Trophoblast cell (in vitro differentiated cells and primary cell): ENCODE measurements at regions not wholly inside any gene's neighbourhood (a gene's known extent, or its start where the extent isn't known, plus 50 kb on each side); places are given as distances from the start of the nearest gene placed in this dataset.
"Not testable (repeated sequence)": the region's sequence is repeated elsewhere in the genome, so short reads cannot be mapped to it uniquely, and the experiment has no call there.

Experiments used
- DNase-seq, 2 donors: peaks; one replicate each; pipeline ENCODE4 v3.0.0-alpha.2; 2016
- H2AFZ ChIP-seq: 2 replicates; pipeline ENCODE4 v1.6.1; 2013; ENCODE audit warnings: low read length, moderate library complexity, mild to moderate bottlenecking; ENCODE audit not compliant: insufficient read depth, poor library complexity
- H2AK5ac ChIP-seq: 2 replicates; pipeline ENCODE4 v1.6.1; 2013; ENCODE audit warnings: mild to moderate bottlenecking, low read length
- H2BK120ac ChIP-seq: 2 replicates; pipeline ENCODE4 v1.6.1; 2013; ENCODE audit warnings: low read length, mild to moderate bottlenecking, moderate library complexity; ENCODE audit not compliant: insufficient read depth, poor library complexity
- H2BK12ac ChIP-seq: 2 replicates; pipeline ENCODE4 v1.6.1; 2013; ENCODE audit warnings: mild to moderate bottlenecking, low read length, moderate library complexity
- H2BK5ac ChIP-seq: 2 replicates; pipeline ENCODE4 v1.6.1; 2013; ENCODE audit warnings: low read length, low read depth, moderate library complexity, mild to moderate bottlenecking; ENCODE audit not compliant: poor library complexity
- H3K14ac ChIP-seq: 2 replicates; pipeline ENCODE4 v1.6.1; 2013; ENCODE audit warnings: mild to moderate bottlenecking, low read length
- H3K18ac ChIP-seq: 2 replicates; pipeline ENCODE4 v1.6.1; 2013; ENCODE audit warnings: mild to moderate bottlenecking, low read length
- H3K23ac ChIP-seq: 2 replicates; pipeline ENCODE4 v1.6.1; 2013; ENCODE audit warnings: low read length
- H3K27ac ChIP-seq: 2 replicates; pipeline ENCODE4 v1.5.1; 2013; ENCODE audit warnings: low read depth, mild to moderate bottlenecking, inconsistent platforms, low read length, moderate library complexity
- H3K27me3 ChIP-seq: 2 replicates; pipeline ENCODE4 v1.6.1; 2013; ENCODE audit warnings: inconsistent platforms, mild to moderate bottlenecking, low read length, moderate library complexity; ENCODE audit not compliant: insufficient read depth
- H3K36me3 ChIP-seq, 2 experiments: 1 replicate in 1 of 2; 2 replicates in 1 of 2; pipeline ENCODE4 v1.6.1; 2013; ENCODE audit warnings: low read length in 2 of 2, mild to moderate bottlenecking in 2 of 2, moderate library complexity in 1 of 2; ENCODE audit not compliant: insufficient read depth in 2 of 2, control insufficient read depth in 1 of 2
- H3K4ac ChIP-seq: 2 replicates; pipeline ENCODE4 v1.6.1; 2013; ENCODE audit warnings: low read depth, mild to moderate bottlenecking, low read length, moderate library complexity
- H3K4me1 ChIP-seq, 2 experiments: 1 replicate in 1 of 2; 2 replicates in 1 of 2; pipeline ENCODE4 v1.6.1; 2013; ENCODE audit warnings: low read length in 2 of 2, mild to moderate bottlenecking in 2 of 2, moderate library complexity in 1 of 2; ENCODE audit not compliant: insufficient read depth in 2 of 2, control insufficient read depth in 1 of 2
- H3K4me2 ChIP-seq: 2 replicates; pipeline ENCODE4 v1.6.1; 2013; ENCODE audit warnings: inconsistent platforms, mild to moderate bottlenecking, low read length, moderate library complexity
- H3K4me3 ChIP-seq: 2 replicates; pipeline ENCODE4 v1.5.1; 2013; ENCODE audit warnings: mild to moderate bottlenecking, low read depth, low read length, inconsistent platforms
- H3K79me1 ChIP-seq: one replicate; pipeline ENCODE4 v1.6.1; 2013; ENCODE audit warnings: low read length
- H3K79me2 ChIP-seq: 2 replicates; pipeline ENCODE4 v1.6.1; 2013; ENCODE audit warnings: low read length, mild to moderate bottlenecking; ENCODE audit not compliant: control insufficient read depth, insufficient read depth, poor library complexity
- H3K9ac ChIP-seq: 2 replicates; pipeline ENCODE4 v1.6.1; 2013; ENCODE audit warnings: mild to moderate bottlenecking, low read length
- H3K9me3 ChIP-seq: 2 replicates; pipeline ENCODE4 v1.6.1; 2013; ENCODE audit warnings: low read depth, mild to moderate bottlenecking, control low read depth, inconsistent platforms, low read length; ENCODE audit not compliant: insufficient read depth
- H4K12ac ChIP-seq: 2 replicates; pipeline ENCODE4 v1.6.1; 2013; ENCODE audit warnings: low read depth, mild to moderate bottlenecking, low read length, moderate library complexity
- H4K8ac ChIP-seq: 2 replicates; pipeline ENCODE4 v1.6.1; 2013; ENCODE audit warnings: low read depth, mild to moderate bottlenecking, low read length, moderate library complexity
- H4K91ac ChIP-seq: one replicate; pipeline ENCODE4 v1.6.1; 2013; ENCODE audit warnings: low read depth, mild to moderate bottlenecking, low read length, moderate library complexity
- WGBS: extraction: QIAGEN DNeasy Blood & Tissue Kit; methylation state at CpG from one replicate; pipeline ENCODE4 v1.1.7; 2013; ENCODE audit warnings: missing lambda C conversion rate; ENCODE audit not compliant: insufficient read length, insufficient coverage; ENCODE audit errors: extremely low coverage; 5-methylcytosine and 5-hydroxymethylcytosine counted together

GRCh38 chr12:74171478-74171909 is 366.1 kb upstream of the ATXN7L3B start:
- Histone ChIP-seq H2BK120ac (no peak overlapping the region), H3K4me2 (no peak overlapping the region), H3K27me3 (no peaks in the 10 kb centered on the region), H3K18ac (no peak overlapping the region), H3K9me3 (peaks cover 5% of the 10 kb centered on the region), H3K23ac (no peak overlapping the region), H3K79me2 (no peaks in the 10 kb centered on the region), H3K9ac (no peak overlapping the region), H2AK5ac (no peak overlapping the region), H3K27ac (no peak overlapping the region), H3K4ac (no peak overlapping the region), H2BK5ac (no peak overlapping the region), H3K14ac (no peak overlapping the region), H4K8ac (no peak overlapping the region), H2AFZ (no peak overlapping the region), H3K4me3 (no peak overlapping the region), H4K91ac (no peak overlapping the region), H4K12ac (no peak overlapping the region), H3K79me1 (no peaks in the 10 kb centered on the region), H3K4me1 (no peaks in the 10 kb centered on the region), H3K36me3 (no peaks in the 10 kb centered on the region), H2BK12ac (no peak overlapping the region)
- WGBS: no CpG with 5 or more reads among the region's 19 CpGs
- DNase-seq: no peak

GRCh38 chr12:74174961-74175360 is 362.7 kb upstream of the ATXN7L3B start:
- H4K91ac ChIP-seq, H4K8ac ChIP-seq, H3K23ac ChIP-seq, H2BK12ac ChIP-seq, H3K27me3 ChIP-seq, H2BK120ac ChIP-seq, H3K4me2 ChIP-seq, H2AFZ ChIP-seq, H3K18ac ChIP-seq, H3K4me1 ChIP-seq, H3K79me1 ChIP-seq, H3K4ac ChIP-seq, H3K9ac ChIP-seq, H3K79me2 ChIP-seq, H2AK5ac ChIP-seq, H2BK5ac ChIP-seq, H3K36me3 ChIP-seq, H3K9me3 ChIP-seq, H3K4me3 ChIP-seq, H4K12ac ChIP-seq, H3K14ac ChIP-seq, H3K27ac ChIP-seq: not testable (repeated sequence)
- WGBS: no CpG with 5 or more reads among the region's 4 CpGs
- peak in 1 of 2 donors; percentile 20 for DNase-seq

DNA sequence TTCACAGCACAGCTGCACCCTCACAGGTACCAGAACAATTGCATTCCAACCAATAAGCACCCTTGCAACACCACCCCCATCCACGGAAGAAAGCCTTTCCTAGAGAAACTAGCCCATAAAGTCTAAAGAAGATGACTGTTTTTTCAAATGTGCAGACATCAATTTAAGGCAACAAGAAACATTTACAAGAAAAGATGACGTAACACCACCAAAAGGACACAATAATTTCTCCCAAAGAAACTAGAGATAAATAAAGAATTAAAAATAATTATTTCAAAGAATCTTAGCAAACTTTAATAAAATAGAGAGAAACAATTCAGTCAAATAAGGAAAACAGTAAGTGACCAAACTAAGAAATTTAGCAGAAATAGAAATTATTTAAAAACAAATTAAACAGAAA is 352.3 kb upstream of the ATXN7L3B start:
- H2BK120ac ChIP-seq: no peak overlapping the region
- no peak overlapping the region for H3K23ac ChIP-seq
- H3K4ac ChIP-seq: no peak overlapping the region
- H3K27me3 ChIP-seq: no peaks in the 10 kb centered on the region
- H4K8ac ChIP-seq: no peak overlapping the region
- H3K36me3 ChIP-seq: no peaks in the 10 kb centered on the region
- no peak overlapping the region for H3K4me3 ChIP-seq
- DNase-seq: no peak
- no peak overlapping the region for H3K18ac ChIP-seq
- H3K9me3 ChIP-seq: no peaks in the 10 kb centered on the region
- H2AK5ac ChIP-seq: no peak overlapping the region
- no peak overlapping the region for H2BK5ac ChIP-seq
- no peak overlapping the region for H3K27ac ChIP-seq
- WGBS: no CpG with 5 or more reads among the region's 2 CpGs
- no peak overlapping the region for H3K14ac ChIP-seq
- H2BK12ac ChIP-seq: no peak overlapping the region
- no peak overlapping the region for H4K91ac ChIP-seq
- H3K4me2 ChIP-seq: no peak overlapping the region
- H3K79me2 ChIP-seq: no peaks in the 10 kb centered on the region
- no peak overlapping the region for H2AFZ ChIP-seq
- no peaks in the 10 kb centered on the region for H3K4me1 ChIP-seq
- no peaks in the 10 kb centered on the region for H3K79me1 ChIP-seq
- no peak overlapping the region for H3K9ac ChIP-seq
- H4K12ac ChIP-seq: no peak overlapping the region

DNA sequence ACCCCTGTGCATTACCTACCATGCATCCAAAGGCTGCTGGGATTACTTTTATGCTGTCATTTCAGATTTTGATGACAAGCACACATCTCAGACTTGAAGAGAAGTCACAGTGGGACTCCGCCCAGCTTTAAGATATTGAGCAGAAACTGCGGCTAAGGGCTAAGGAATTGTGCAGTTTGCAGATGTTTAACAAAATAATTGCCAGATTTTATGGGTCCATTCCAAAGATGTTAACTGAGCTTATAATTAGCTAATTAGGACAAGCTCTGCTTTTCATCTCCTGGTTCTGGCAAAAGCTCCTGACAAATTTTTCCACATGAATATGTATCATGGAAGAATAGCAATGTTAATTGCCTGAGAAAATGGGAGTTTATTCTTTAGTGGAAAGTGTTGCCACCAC is 344.4 kb upstream of the ATXN7L3B start:
- no peak overlapping the region for H2BK120ac ChIP-seq
- H3K79me2 ChIP-seq: no peaks in the 10 kb centered on the region
- no peak overlapping the region for H3K9ac ChIP-seq
- H2BK12ac ChIP-seq: no peak overlapping the region
- peak overlapping the region; percentile 65 for H4K12ac ChIP-seq
- H4K8ac ChIP-seq: no peak overlapping the region
- H3K27me3 ChIP-seq: no peaks in the 10 kb centered on the region
- no peak overlapping the region for H3K23ac ChIP-seq
- no peaks in the 10 kb centered on the region for H3K9me3 ChIP-seq
- H2BK5ac ChIP-seq: no peak overlapping the region
- no peaks in the 10 kb centered on the region for H3K36me3 ChIP-seq
- H3K4me2 ChIP-seq: no peak overlapping the region
- no peak overlapping the region for H3K14ac ChIP-seq
- H3K4ac ChIP-seq: no peak overlapping the region
- H4K91ac ChIP-seq: no peak overlapping the region
- no peak overlapping the region for H3K18ac ChIP-seq
- H2AFZ ChIP-seq: no peak overlapping the region
- no peaks in the 10 kb centered on the region for H3K4me1 ChIP-seq
- H3K79me1 ChIP-seq: no peaks in the 10 kb centered on the region
- H2AK5ac ChIP-seq: no peak overlapping the region
- WGBS: no CpG with 5 or more reads among the region's 2 CpGs
- no peak overlapping the region for H3K27ac ChIP-seq
- no peak for DNase-seq
- no peak overlapping the region for H3K4me3 ChIP-seq
